Esophagus muscularis mucosa (tissue), 4 donors: ENCODE measurements at regions not wholly inside any gene's neighbourhood (a gene's known extent, or its start where the extent isn't known, plus 50 kb on each side); places are given as distances from the start of the nearest gene placed in this dataset.

Source experiments
- DNase-seq: peaks from one replicate; pipeline ENCODE4 v3.0.0-alpha.2; 2017; ENCODE audit errors: extremely low spot score
- H3K27ac ChIP-seq, 4 donors: fragments of 200-600 bp; sonication (generic); replicated peaks in 1 of 4; 1 replicate in 3 of 4; 2 replicates in 1 of 4; pipeline ENCODE4 v1.5.1; 2016 to 2019; ENCODE audit warnings: mild to moderate bottlenecking in 1 of 4
- H3K27me3 ChIP-seq, 4 donors: fragments of 200-600 bp; sonication (generic); one replicate each; pipeline versions ENCODE4 v1.5.1 to v1.6.0; 2016 to 2019
- H3K36me3 ChIP-seq, 4 donors: fragments of 200-600 bp; sonication (generic); one replicate each; pipeline ENCODE4 v1.5.1; 2016 to 2019
- H3K4me1 ChIP-seq, 4 donors: fragments of 200-600 bp; sonication (generic); one replicate each; pipeline ENCODE4 v1.5.1; 2016 to 2019
- H3K4me3 ChIP-seq, 4 donors: fragments of 200-600 bp; sonication (generic); 1 replicate in 2 of 4; 2 replicates in 2 of 4; pipeline ENCODE4 v1.5.1; 2016 to 2019; ENCODE audit warnings: mild to moderate bottlenecking in 4 of 4, moderate library complexity in 1 of 4
- H3K9me3 ChIP-seq, 4 donors: fragments of 200-600 bp; sonication (generic); 1 replicate in 3 of 4; 2 replicates in 1 of 4; pipeline ENCODE4 v1.5.1; 2016 to 2019
- CTCF ChIP-seq, 3 experiments: fragments of 200-600 bp in 2 of 3; fragments of 450-650 bp in 1 of 3; sonication (generic) in 2 of 3; IDR thresholded peaks; one replicate each; pipeline ENCODE4 v1.5.1; 2017 to 2019; ENCODE audit warnings: antibody characterized with exemption in 3 of 3, mild to moderate bottlenecking in 2 of 3, moderate library complexity in 1 of 3
- EP300 ChIP-seq: sonication (generic); formaldehyde crosslinking; IDR thresholded peaks from one replicate; pipeline ENCODE4 v1.6.1; 2017; ENCODE audit warnings: antibody characterized with exemption
- POLR2A ChIP-seq: fragments of 450-650 bp; IDR thresholded peaks from one replicate; pipeline ENCODE4 v1.6.1; 2017; ENCODE audit warnings: antibody characterized with exemption, moderate library complexity, mild to moderate bottlenecking, low read depth
- POLR2AphosphoS5 ChIP-seq, 2 donors: sonication (generic); formaldehyde crosslinking; IDR thresholded peaks; one replicate each; pipeline ENCODE4 v1.6.1; 2017; ENCODE audit warnings: antibody characterized with exemption in 2 of 2
- WGBS: methylation state at CpG from one replicate; pipeline ENCODE4 v1.1.5; 2018; 5-methylcytosine and 5-hydroxymethylcytosine counted together
- intact Hi-C: fragments of 100-400 bp; cut with DNase I; formaldehyde crosslinking; loops from one replicate; pipeline ENCODE4 v1.15.1; 2023

- Histone ChIP-seq H3K27ac (no peak overlapping the region), H3K27me3 (no peaks in the 10 kb centered on the region), H3K4me3 (no peak overlapping the region), H3K4me1 (peaks cover 0 to 10% (median 0%) of the 10 kb centered on the region in 4 donors), H3K9me3 (no peaks in the 10 kb centered on the region), H3K36me3 (peaks cover 0 to 33% (median 17%) of the 10 kb centered on the region in 4 donors)
- no peak for DNase-seq
- TF ChIP-seq POLR2A: no peak
- no peak for TF ChIP-seq POLR2AphosphoS5 (IDR thresholded peaks at IDR 0.05)
- no peak for TF ChIP-seq EP300
- no peak for TF ChIP-seq CTCF (IDR thresholded peaks at IDR 0.05)
- intact Hi-C loops: no loop called here
These were observed 78.2 kb upstream of the UMPS start for GRCh38 chr3:124652009-124652408.

GRCh38 chr3:124653071-124653796 lies 77.0 kb upstream of the UMPS start:
- no peak for DNase-seq
- 75% methylated on average over 3 of the region's 3 CpGs for WGBS
- Histone ChIP-seq H3K4me1 (peaks cover 0 to 10% (median 0%) of the 10 kb centered on the region in 4 donors), H3K36me3 (peaks cover 0 to 40% (median 29%) of the 10 kb centered on the region in 4 donors), H3K9me3 (no peaks in the 10 kb centered on the region), H3K27me3 (no peaks in the 10 kb centered on the region), H3K27ac (no peak overlapping the region), H3K4me3 (no peak overlapping the region)
- intact Hi-C loops: no loop called here
- no peak for TF ChIP-seq EP300
- TF ChIP-seq POLR2AphosphoS5 (IDR thresholded peaks at IDR 0.05): no peak
- TF ChIP-seq CTCF (IDR thresholded peaks at IDR 0.05): no peak
- TF ChIP-seq POLR2A: no peak

DNA sequence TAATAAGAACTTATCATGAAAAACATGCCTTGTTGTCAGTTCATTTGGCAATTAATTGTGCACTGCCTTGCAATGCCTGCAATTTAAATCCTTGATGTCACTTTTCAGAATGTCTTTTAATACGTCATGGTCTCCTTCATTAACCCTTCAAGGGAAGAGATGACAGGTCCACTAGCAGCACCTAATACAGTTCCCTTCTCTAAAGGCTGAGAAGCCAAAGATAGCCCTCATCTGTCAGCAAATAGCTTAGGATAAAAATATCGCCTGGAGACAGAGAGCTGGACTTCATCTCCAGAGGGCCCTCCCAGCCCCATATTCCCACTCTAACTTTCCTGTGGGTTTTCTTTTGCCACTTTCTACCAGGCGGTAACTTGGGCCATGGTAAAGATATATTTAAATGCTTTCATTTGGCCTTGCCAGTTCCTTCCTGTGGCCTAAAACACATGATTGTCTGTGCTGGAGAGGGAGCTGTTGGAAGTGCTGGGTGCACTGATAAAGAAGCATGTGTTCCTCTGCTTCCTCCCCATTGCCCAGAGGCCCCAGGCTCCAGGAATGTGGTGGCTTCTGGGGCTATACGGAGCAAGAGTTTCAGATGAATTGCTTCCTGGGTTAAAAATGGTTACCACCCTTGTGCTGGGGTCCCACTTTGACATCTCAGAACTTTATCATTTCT lies 76.3 kb upstream of the UMPS start:
- no peaks in the 10 kb centered on the region for H3K27me3 ChIP-seq
- WGBS: 76% methylated on average over 4 of the region's 4 CpGs
- TF ChIP-seq CTCF (IDR thresholded peaks at IDR 0.05) (no peak), POLR2AphosphoS5 (IDR thresholded peaks at IDR 0.05) (no peak), EP300 (no peak)
- intact Hi-C loops: no loop called here
- H3K27ac ChIP-seq: no peak overlapping the region
- no peak overlapping the region for H3K4me3 ChIP-seq
- no peaks in the 10 kb centered on the region for H3K9me3 ChIP-seq
- peaks cover 0 to 10% (median 0%) of the 10 kb centered on the region in 4 donors for H3K4me1 ChIP-seq
- DNase-seq: no peak
- H3K36me3 ChIP-seq: peaks cover 0 to 47% (median 36%) of the 10 kb centered on the region in 4 donors

- intact Hi-C loops: no loop called here
- no peak for DNase-seq
- Histone ChIP-seq H3K4me1 (peaks cover 0 to 10% (median 0%) of the 10 kb centered on the region in 4 donors), H3K36me3 (peaks cover 0 to 52% (median 41%) of the 10 kb centered on the region in 4 donors), H3K4me3 (no peak overlapping the region), H3K9me3 (no peaks in the 10 kb centered on the region), H3K27me3 (no peaks in the 10 kb centered on the region), H3K27ac (no peak overlapping the region)
- no peak for TF ChIP-seq POLR2AphosphoS5 (IDR thresholded peaks at IDR 0.05)
These were observed 75.8 kb upstream of the UMPS start for GRCh38 chr3:124654470-124654845.

- TF ChIP-seq EP300: no peak
- no peak for TF ChIP-seq POLR2A
- TF ChIP-seq CTCF (IDR thresholded peaks at IDR 0.05): no peak
- no peak for TF ChIP-seq POLR2AphosphoS5 (IDR thresholded peaks at IDR 0.05)
- H3K27ac ChIP-seq: no peak overlapping the region
These were observed 73.7 kb upstream of the UMPS start for GRCh38 chr3:124656531-124656930.

More at GRCh38 chr3:124656531-124656930, 73.7 kb upstream of the UMPS start:
- DNase-seq: no peak
- intact Hi-C loops: no loop called here
- H3K9me3 ChIP-seq: no peaks in the 10 kb centered on the region
- H3K4me3 ChIP-seq: no peak overlapping the region
- no peaks in the 10 kb centered on the region for H3K27me3 ChIP-seq
- peaks cover 0 to 10% (median 0%) of the 10 kb centered on the region in 4 donors for H3K4me1 ChIP-seq
- 92% methylated on average over 7 of the region's 7 CpGs for WGBS
- H3K36me3 ChIP-seq: peaks cover 0 to 64% (median 44%) of the 10 kb centered on the region in 4 donors
